Liver (tissue), 8 donors: ENCODE measurements at regions not wholly inside any gene's neighbourhood (a gene's known extent, or its start where the extent isn't known, plus 50 kb on each side); places are given as distances from the start of the nearest gene placed in this dataset.

Source experiments
- DNase-seq: peaks from one replicate; pipeline ENCODE4 v3.0.0-alpha.2; 2017; ENCODE audit warnings: low spot score
- H3K27ac ChIP-seq, 2 donors: one replicate each; pipeline ENCODE4 v1.7.0; 2013; ENCODE audit warnings: inconsistent platforms in 2 of 2, low read length in 2 of 2, control low read depth in 1 of 2, low read depth in 1 of 2, mild to moderate bottlenecking in 1 of 2
- H3K27me3 ChIP-seq, 4 donors: one replicate each; pipeline versions ENCODE4 v1.6.1 to v1.7.0; 2013; ENCODE audit warnings: low read length in 3 of 4, inconsistent platforms in 1 of 4, mild to moderate bottlenecking in 1 of 4, moderate library complexity in 1 of 4; ENCODE audit not compliant: control insufficient read depth in 4 of 4, insufficient read depth in 4 of 4
- H3K36me3 ChIP-seq, 4 donors: one replicate each; pipeline versions ENCODE4 v1.6.1 to v1.7.0; 2013; ENCODE audit warnings: low read length in 3 of 4, mild to moderate bottlenecking in 3 of 4, low read depth in 1 of 4, moderate library complexity in 1 of 4; ENCODE audit not compliant: control insufficient read depth in 4 of 4, insufficient read depth in 3 of 4
- H3K4me1 ChIP-seq, 4 donors: one replicate each; pipeline versions ENCODE4 v1.6.1 to v1.7.0; 2013; ENCODE audit warnings: low read length in 3 of 4, mild to moderate bottlenecking in 3 of 4, moderate library complexity in 1 of 4; ENCODE audit not compliant: control insufficient read depth in 4 of 4, insufficient read depth in 4 of 4
- H3K4me3 ChIP-seq, 3 donors: one replicate each; pipeline versions ENCODE4 v1.6.1 to v1.7.0; 2013; ENCODE audit warnings: low read length in 3 of 3, control low read depth in 1 of 3, low read depth in 1 of 3, mild to moderate bottlenecking in 1 of 3
- H3K9ac ChIP-seq, 2 donors: one replicate each; pipeline ENCODE4 v1.7.0; 2013; ENCODE audit warnings: low read length in 2 of 2, mild to moderate bottlenecking in 2 of 2, moderate library complexity in 2 of 2, control low read depth in 1 of 2, low read depth in 1 of 2
- H3K9me3 ChIP-seq, 4 donors: one replicate each; pipeline versions ENCODE4 v1.6.1 to v1.7.0; 2013; ENCODE audit warnings: low read length in 3 of 4; ENCODE audit not compliant: control insufficient read depth in 4 of 4
- EGR1 ChIP-seq, 2 donors: IDR thresholded peaks; 2 replicates each; pipeline ENCODE4 v1.6.1; 2016 to 2018; ENCODE audit warnings: antibody characterized with exemption in 2 of 2, low read depth in 2 of 2
- FOXA1 ChIP-seq: IDR thresholded peaks from 2 replicates; pipeline ENCODE4 v1.6.1; 2016; ENCODE audit warnings: antibody characterized with exemption
- FOXA2 ChIP-seq: IDR thresholded peaks from 2 replicates; pipeline ENCODE4 v1.6.1; 2016; ENCODE audit warnings: antibody characterized with exemption
- HNF4G ChIP-seq: IDR thresholded peaks from 2 replicates; pipeline ENCODE4 v1.6.1; 2016; ENCODE audit warnings: antibody characterized with exemption
- JUND ChIP-seq, 2 donors: IDR thresholded peaks; 2 replicates each; pipeline ENCODE4 v1.6.1; 2016; ENCODE audit warnings: antibody characterized with exemption in 2 of 2
- NR2F2 ChIP-seq: IDR thresholded peaks from 2 replicates; pipeline ENCODE4 v1.6.1; 2016; ENCODE audit warnings: antibody characterized with exemption
- RAD21 ChIP-seq, 2 donors: IDR thresholded peaks; 2 replicates each; pipeline ENCODE4 v1.6.1; 2016; ENCODE audit warnings: antibody characterized with exemption in 2 of 2, mild to moderate bottlenecking in 2 of 2
- RXRA ChIP-seq, 2 donors: IDR thresholded peaks; 2 replicates each; pipeline ENCODE4 v1.6.1; 2017 to 2018; ENCODE audit warnings: antibody characterized with exemption in 2 of 2, mild to moderate bottlenecking in 1 of 2
- SP1 ChIP-seq: IDR thresholded peaks from 2 replicates; pipeline ENCODE4 v1.6.1; 2018; ENCODE audit warnings: antibody characterized with exemption, mild to moderate bottlenecking
- TAF1 ChIP-seq: conservative IDR thresholded peaks from 2 replicates; pipeline ENCODE4 v1.6.1; 2016; ENCODE audit warnings: antibody characterized with exemption, mild to moderate bottlenecking
- YY1 ChIP-seq: IDR thresholded peaks from 2 replicates; pipeline ENCODE4 v1.6.1; 2016; ENCODE audit warnings: antibody characterized with exemption, mild to moderate bottlenecking
- WGBS: extraction: QIAGEN DNeasy Blood & Tissue Kit; methylation state at CpG from one replicate; pipeline ENCODE4 v1.1.7; 2013; 5-methylcytosine and 5-hydroxymethylcytosine counted together
- TF ChIP-seq, protein P1 (sequence below): IDR thresholded peaks from 2 replicates; pipeline ENCODE4 v1.6.1; 2016; ENCODE audit warnings: antibody characterized with exemption
- TF ChIP-seq, protein P2 (sequence below): fragments of 150-350 bp; IDR thresholded peaks from 2 replicates; pipeline ENCODE4 v1.5.1; 2017; ENCODE audit warnings: improper control_type of control experiment, low read depth, low read length; ENCODE audit not compliant: missing input control
- TF ChIP-seq, protein P3 (sequence below): IDR thresholded peaks from 2 replicates; pipeline ENCODE4 v1.6.1; 2016; ENCODE audit warnings: antibody characterized with exemption
- TF ChIP-seq, protein P4 (sequence below): IDR thresholded peaks from 2 replicates; pipeline ENCODE4 v1.6.1; 2016; ENCODE audit warnings: antibody characterized with exemption, mild to moderate bottlenecking
- TF ChIP-seq, protein P5 (sequence below): IDR thresholded peaks from 2 replicates; pipeline ENCODE4 v1.6.1; 2016; ENCODE audit warnings: antibody characterized with exemption
- donor health status: healthy.
- donor health status: healthy.
- donor health status: healthy.
- donor health status: healthy.
- donor health status: healthy.

DNA sequence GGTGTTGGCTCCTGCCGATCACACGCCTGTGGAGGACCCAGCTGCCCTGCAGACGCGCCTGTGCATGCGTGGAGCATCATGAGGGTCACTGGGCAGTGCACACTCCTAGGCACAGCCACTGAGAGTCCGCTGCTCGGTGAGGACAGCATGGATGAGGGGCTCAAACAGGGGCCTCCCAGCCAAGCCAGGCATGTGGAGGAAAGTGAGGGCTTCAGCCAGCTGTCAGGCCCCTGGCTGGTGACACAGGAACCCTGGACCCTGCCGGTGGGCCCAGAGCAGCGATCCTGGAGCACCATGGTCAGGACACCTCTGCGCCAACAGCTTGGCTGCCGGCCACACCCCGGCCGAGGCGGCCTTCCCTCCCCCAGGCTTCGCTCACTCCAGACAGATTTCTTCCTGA lies 171.2 kb downstream of the RTP5 start:
- no peak for TF ChIP-seq NR2F2
- TF ChIP-seq, protein P1, sequence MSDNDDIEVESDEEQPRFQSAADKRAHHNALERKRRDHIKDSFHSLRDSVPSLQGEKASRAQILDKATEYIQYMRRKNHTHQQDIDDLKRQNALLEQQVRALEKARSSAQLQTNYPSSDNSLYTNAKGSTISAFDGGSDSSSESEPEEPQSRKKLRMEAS = no peak
- no peak for TF ChIP-seq SP1
- TF ChIP-seq HNF4G = no peak
- no peak for TF ChIP-seq JUND (IDR thresholded peaks at IDR 0.05)
- TF ChIP-seq FOXA1 = no peak
- TF ChIP-seq, protein P2, sequence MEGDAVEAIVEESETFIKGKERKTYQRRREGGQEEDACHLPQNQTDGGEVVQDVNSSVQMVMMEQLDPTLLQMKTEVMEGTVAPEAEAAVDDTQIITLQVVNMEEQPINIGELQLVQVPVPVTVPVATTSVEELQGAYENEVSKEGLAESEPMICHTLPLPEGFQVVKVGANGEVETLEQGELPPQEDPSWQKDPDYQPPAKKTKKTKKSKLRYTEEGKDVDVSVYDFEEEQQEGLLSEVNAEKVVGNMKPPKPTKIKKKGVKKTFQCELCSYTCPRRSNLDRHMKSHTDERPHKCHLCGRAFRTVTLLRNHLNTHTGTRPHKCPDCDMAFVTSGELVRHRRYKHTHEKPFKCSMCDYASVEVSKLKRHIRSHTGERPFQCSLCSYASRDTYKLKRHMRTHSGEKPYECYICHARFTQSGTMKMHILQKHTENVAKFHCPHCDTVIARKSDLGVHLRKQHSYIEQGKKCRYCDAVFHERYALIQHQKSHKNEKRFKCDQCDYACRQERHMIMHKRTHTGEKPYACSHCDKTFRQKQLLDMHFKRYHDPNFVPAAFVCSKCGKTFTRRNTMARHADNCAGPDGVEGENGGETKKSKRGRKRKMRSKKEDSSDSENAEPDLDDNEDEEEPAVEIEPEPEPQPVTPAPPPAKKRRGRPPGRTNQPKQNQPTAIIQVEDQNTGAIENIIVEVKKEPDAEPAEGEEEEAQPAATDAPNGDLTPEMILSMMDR = no peak
- TF ChIP-seq RXRA (IDR thresholded peaks at IDR 0.05) = no peak
- TF ChIP-seq, protein P3, sequence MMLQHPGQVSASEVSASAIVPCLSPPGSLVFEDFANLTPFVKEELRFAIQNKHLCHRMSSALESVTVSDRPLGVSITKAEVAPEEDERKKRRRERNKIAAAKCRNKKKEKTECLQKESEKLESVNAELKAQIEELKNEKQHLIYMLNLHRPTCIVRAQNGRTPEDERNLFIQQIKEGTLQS = no peak
- TF ChIP-seq, protein P4, sequence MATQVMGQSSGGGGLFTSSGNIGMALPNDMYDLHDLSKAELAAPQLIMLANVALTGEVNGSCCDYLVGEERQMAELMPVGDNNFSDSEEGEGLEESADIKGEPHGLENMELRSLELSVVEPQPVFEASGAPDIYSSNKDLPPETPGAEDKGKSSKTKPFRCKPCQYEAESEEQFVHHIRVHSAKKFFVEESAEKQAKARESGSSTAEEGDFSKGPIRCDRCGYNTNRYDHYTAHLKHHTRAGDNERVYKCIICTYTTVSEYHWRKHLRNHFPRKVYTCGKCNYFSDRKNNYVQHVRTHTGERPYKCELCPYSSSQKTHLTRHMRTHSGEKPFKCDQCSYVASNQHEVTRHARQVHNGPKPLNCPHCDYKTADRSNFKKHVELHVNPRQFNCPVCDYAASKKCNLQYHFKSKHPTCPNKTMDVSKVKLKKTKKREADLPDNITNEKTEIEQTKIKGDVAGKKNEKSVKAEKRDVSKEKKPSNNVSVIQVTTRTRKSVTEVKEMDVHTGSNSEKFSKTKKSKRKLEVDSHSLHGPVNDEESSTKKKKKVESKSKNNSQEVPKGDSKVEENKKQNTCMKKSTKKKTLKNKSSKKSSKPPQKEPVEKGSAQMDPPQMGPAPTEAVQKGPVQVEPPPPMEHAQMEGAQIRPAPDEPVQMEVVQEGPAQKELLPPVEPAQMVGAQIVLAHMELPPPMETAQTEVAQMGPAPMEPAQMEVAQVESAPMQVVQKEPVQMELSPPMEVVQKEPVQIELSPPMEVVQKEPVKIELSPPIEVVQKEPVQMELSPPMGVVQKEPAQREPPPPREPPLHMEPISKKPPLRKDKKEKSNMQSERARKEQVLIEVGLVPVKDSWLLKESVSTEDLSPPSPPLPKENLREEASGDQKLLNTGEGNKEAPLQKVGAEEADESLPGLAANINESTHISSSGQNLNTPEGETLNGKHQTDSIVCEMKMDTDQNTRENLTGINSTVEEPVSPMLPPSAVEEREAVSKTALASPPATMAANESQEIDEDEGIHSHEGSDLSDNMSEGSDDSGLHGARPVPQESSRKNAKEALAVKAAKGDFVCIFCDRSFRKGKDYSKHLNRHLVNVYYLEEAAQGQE = no peak
- TF ChIP-seq FOXA2 = no peak
- no peak for TF ChIP-seq RAD21 (IDR thresholded peaks at IDR 0.05)
- H3K4me1 ChIP-seq = peaks cover 9 to 17% (median 11%) of the 10 kb centered on the region in 4 donors
- H3K27ac ChIP-seq = no peak overlapping the region
- no peaks in the 10 kb centered on the region for H3K9me3 ChIP-seq
- H3K36me3 ChIP-seq = no peaks in the 10 kb centered on the region
- H3K27me3 ChIP-seq = no peaks in the 10 kb centered on the region
- 92% methylated on average over 15 of the region's 15 CpGs for WGBS
- no peak overlapping the region for H3K9ac ChIP-seq
- DNase-seq = no peak
- H3K4me3 ChIP-seq = no peak overlapping the region

DNA sequence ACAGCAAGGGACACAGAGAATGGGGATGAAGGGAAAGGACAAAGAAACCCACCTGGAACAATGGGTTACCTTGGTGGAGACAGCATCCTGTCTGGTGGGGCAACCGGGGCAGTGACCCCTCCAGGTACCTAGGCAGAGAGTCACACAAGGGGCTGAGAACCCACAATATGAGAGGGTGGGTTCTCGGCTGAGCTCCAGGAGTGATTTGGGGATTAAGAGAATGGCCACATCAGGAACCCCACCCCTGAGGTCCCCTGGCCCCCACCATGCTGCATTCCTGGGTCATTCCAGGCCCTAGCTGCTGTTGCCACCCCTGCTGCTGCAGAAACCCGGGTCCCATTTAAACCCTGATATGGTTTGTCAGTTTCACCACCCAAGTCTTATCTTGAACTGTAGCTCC lies 172.3 kb downstream of the RTP5 start:
- H3K9me3 ChIP-seq = no peaks in the 10 kb centered on the region
- 93% methylated on average over 3 of the region's 3 CpGs for WGBS
- TF ChIP-seq EGR1 (IDR thresholded peaks at IDR 0.05; ENCODE audit: low read depth in 2 of 2) (no peak), FOXA2 (no peak), SP1 (no peak), TAF1 (no peak), YY1 (no peak), JUND (IDR thresholded peaks at IDR 0.05) (no peak), RAD21 (IDR thresholded peaks at IDR 0.05) (no peak), NR2F2 (no peak), RXRA (IDR thresholded peaks at IDR 0.05) (no peak), HNF4G (no peak), FOXA1 (no peak)
- TF ChIP-seq, protein P1 = no peak
- TF ChIP-seq, protein P5, sequence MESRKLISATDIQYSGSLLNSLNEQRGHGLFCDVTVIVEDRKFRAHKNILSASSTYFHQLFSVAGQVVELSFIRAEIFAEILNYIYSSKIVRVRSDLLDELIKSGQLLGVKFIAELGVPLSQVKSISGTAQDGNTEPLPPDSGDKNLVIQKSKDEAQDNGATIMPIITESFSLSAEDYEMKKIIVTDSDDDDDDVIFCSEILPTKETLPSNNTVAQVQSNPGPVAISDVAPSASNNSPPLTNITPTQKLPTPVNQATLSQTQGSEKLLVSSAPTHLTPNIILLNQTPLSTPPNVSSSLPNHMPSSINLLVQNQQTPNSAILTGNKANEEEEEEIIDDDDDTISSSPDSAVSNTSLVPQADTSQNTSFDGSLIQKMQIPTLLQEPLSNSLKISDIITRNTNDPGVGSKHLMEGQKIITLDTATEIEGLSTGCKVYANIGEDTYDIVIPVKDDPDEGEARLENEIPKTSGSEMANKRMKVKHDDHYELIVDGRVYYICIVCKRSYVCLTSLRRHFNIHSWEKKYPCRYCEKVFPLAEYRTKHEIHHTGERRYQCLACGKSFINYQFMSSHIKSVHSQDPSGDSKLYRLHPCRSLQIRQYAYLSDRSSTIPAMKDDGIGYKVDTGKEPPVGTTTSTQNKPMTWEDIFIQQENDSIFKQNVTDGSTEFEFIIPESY = no peak
- TF ChIP-seq, protein P3 = no peak
- TF ChIP-seq, protein P4 = no peak
- TF ChIP-seq, protein P2 = no peak

More for the DNA sequence above, 172.3 kb downstream of the RTP5 start:
- Histone ChIP-seq H3K4me3 (no peak overlapping the region), H3K27me3 (no peaks in the 10 kb centered on the region), H3K36me3 (no peaks in the 10 kb centered on the region), H3K4me1 (peaks cover 9 to 17% (median 11%) of the 10 kb centered on the region in 4 donors), H3K9ac (no peak overlapping the region), H3K27ac (no peak overlapping the region)
- no peak for DNase-seq
